GM18502 (cell line): ENCODE measurements at regions not wholly inside any gene's neighbourhood (a gene's known extent, or its start where the extent isn't known, plus 50 kb on each side); places are given as distances from the start of the nearest gene placed in this dataset.
"Not testable (repeated sequence)": the region's sequence is repeated elsewhere in the genome, so short reads cannot be mapped to it uniquely, and the experiment has no call there.

ENCODE experiments used
- ATAC-seq: cut with Tn5 transposase; IDR thresholded peaks from one replicate; pipeline ENCODE4 v1.9.1; 2021; ENCODE audit warnings: mild to moderate bottlenecking; ENCODE audit not compliant: unreplicated experiment, poor library complexity

GRCh38 chr1:81738875-81739274 lies 61.9 kb upstream of the ADGRL2 start:
- no peak for ATAC-seq

DNA sequence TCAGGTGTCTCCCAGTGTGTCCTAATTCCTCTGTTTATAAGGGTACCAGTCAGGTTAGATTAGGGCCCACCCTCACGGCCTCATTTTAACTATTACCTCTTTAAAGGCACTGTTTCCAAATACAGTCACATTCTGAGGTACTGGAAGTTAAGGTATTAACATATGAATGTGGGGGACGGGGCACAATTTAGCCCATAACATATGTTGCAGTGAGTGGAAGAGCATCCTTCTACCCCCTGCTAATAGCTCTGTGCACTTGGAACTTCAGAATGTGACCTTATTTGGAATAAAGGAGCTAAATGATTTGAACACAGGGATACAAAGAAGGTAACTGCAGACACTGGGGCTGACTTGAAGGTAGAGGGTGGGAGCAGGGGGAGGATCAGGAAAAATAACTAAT lies 67.3 kb upstream of the ADGRL2 start:
- no peak for ATAC-seq

GRCh38 chr1:81731989-81732388 lies 68.7 kb upstream of the ADGRL2 start:
- ATAC-seq: no peak

DNA sequence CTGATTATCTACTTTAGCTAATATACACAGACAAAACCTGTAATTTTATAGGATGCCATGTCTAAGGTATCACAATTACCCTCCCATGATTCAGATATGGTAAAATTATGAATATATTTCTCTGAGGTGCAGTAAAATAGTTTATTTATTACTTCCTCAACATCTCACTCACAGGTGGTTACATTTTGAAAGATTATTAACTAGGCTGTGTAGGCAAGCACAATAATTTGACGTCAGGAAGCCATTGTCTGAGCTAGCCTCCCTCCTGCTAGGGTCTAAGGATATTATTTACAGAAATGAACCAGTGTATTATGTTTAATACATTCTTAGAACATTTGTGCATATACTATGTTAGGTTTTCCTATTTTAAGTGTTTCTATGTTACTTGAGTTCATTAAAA lies 69.9 kb upstream of the ADGRL2 start:
- no peak for ATAC-seq

GRCh38 chr1:81730299-81730698 lies 70.4 kb upstream of the ADGRL2 start:
- not testable (repeated sequence) for ATAC-seq

DNA sequence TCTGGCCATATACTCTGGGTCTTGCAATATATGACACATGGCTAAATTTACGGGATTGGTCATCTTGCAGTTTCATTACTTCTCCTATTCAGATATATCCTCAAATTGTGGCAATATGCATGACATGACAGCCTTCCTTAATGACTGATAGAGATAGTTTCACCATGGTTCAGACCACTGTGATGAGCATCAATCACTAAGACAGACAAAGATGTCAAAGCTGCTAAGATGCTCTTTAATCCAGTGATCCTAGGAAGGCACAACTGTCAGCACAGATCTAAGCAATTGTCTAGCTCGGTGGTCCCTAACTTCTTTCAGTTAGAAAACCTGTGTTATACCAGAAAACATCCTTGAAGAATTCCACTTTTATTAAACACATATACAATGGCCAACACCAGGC lies 70.9 kb upstream of the ADGRL2 start:
- no peak for ATAC-seq

- no peak for ATAC-seq
These were observed 71.5 kb upstream of the ADGRL2 start for GRCh38 chr1:81729239-81729638.

GRCh38 chr1:81725823-81726222 lies 74.9 kb upstream of the ADGRL2 start:
- no peak for ATAC-seq

DNA sequence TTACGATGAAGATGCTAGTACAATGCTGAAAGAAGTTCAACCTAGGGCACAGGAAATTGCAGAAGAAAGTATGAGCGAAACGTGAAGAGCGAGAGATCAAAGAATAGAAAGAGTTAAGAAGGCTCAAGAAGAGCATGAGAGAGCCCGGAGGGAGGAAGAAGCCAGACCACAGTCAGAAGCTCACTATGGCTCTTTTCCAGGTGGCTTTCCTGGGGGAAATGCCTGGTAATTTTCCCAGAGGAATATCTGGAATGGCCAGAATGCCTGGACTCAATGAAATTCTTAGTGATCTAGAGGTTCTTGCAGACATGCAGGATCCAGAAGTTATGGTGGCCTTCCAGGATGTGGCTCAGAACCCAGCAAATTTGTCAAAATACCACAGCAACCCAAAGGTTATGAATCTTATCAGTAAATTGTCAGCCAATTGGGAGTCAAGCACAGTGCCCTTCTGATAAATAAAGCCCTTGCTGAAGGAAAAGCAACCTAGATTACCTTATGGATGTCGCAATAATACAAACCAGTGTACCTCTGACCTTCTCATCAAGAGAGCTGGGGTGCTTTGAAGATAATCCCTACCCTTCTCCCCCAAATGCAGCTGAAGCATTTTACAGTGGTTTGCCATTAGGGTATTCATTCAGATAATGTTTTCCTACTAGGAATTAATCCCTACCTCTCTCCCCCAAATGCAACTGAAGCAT lies 78.0 kb upstream of the ADGRL2 start:
- ATAC-seq: not testable (repeated sequence)

DNA sequence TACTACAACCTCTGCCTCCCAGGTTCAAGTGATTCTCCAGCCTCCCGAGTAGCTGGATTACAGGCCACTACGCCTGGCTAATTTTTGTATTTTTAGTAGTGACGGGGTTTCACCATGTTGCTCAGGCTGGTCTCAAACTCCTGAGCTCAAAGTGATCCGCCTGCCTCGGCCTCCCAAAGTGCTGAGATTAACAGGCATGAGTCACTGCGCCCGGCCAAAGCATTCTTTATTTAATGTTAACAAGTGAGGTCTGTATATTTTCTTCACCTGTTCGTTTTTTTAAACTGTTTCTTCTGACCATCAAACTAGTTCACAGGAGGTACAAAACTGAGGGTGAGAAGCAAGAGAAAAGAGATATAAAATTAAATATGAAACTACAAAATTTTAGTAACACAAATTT lies 80.5 kb upstream of the ADGRL2 start:
- ATAC-seq: not testable (repeated sequence)

DNA sequence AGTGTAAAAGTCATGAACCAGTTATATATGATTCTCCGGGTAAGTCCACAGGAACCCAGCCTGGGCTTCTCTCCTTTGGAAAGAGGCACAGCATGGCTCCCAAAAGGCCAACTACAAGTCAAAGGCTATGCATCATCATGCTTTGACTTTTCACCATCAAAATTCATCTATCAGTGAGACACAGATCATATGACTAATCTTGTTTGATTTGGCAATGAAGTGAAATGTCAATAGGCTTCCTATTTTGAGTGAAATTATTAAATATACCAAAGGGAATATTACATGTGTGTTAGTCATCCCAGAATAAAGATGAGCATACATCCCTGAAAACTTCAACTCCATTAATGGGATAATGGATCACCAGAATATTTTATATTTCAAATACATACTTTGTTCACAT lies 83.5 kb upstream of the ADGRL2 start:
- ATAC-seq: no peak

DNA sequence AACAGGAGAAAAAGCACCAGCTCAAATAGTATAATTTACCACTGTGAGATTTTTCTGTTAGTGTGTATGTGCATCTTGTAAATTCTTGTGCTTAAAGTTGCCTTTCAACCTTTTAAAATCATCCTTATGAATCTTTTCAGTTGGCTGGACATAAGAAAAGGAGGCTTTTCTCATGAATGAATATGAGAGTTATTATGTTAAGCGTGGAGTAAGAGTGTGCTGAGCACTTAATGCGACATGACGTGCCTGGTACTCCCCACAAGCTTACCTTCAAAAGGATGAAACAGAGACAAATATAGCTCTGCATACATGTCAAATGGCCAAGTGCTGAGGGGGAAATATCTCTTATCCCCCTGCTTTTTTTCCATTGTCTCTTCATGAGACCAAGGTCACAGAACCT lies 85.3 kb upstream of the ADGRL2 start:
- ATAC-seq: no peak

DNA sequence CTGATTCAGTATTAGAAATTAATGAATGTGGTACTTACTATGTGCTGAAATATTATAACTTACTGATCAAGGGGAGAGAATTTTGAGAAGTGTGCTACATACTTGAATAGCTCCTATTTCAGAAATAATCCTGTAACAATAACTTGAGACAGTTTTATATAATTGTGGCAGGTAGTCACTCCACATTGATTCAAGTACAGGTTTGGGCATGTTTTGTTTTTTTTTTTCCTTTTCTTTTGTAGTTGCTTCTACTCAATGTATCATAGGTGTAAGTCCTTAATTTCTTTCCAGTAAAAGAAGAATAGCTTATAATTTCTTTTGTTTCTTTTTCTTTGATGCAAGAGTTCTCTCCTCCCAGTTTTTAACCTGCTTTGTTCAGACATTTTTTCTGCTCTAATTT lies 86.1 kb upstream of the ADGRL2 start:
- ATAC-seq: no peak

DNA sequence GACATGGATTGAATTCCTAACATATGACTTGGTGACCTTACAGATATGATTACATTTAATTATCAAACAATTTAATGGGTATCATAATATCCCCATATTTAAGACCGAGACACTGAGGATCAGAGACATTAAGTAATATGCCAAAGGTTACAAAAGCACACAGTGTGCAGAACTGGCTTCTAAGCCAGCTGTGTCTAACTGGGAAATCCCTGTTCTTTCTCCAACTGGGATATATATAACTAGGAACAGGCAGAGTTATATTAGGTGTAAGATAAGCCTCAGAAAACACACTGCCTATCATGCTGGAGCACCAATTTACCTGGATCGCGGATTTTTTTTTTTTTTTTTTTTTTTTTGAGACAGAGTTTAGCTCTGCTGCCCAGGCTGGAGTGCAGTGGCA lies 88.3 kb upstream of the ADGRL2 start:
- ATAC-seq: no peak

GRCh38 chr1:81710857-81711256 lies 89.9 kb upstream of the ADGRL2 start:
- no peak for ATAC-seq

GRCh38 chr1:81708250-81708649 lies 92.5 kb upstream of the ADGRL2 start:
- ATAC-seq: no peak

DNA sequence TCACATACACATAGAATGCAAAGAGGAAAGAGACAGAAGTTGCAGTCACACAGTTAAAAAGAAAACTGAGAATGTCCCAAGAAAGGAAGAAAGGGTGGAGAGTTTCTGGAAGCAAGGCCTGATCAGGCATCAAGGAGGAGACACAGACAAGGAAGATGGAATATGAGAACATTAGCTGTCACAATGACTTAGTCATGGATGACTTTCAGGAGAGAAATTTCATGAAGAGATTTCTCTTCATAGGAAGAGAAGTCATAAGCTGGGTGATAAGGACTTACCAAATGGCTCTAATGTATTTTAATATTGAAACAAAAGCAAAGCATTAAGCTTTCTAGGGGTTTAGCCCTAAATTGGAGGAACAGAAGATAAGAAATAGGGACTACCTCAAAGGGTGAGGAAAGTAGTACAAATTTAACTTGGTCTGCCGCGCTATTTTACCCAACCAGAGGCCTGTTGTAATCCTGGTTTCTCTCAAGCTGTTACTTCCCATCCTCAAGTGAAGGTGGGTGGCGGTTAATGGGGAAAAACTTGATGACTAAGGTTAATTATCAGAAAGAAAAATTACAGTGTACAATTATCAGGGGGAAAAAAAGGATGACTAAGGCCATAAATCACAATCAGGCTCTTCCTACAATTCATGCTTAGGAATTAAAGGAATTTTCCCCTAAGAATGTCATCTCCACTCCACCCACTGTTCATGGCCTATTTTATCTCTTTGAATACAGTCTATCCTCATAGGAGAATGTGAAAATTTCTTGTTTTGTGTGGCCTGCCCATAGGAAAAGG lies 93.9 kb upstream of the ADGRL2 start:
- ATAC-seq: no peak

- no peak for ATAC-seq
These were observed 96.8 kb upstream of the ADGRL2 start for GRCh38 chr1:81703756-81704463.

- no peak for ATAC-seq
These were observed 97.4 kb upstream of the ADGRL2 start for GRCh38 chr1:81703391-81703755.

DNA sequence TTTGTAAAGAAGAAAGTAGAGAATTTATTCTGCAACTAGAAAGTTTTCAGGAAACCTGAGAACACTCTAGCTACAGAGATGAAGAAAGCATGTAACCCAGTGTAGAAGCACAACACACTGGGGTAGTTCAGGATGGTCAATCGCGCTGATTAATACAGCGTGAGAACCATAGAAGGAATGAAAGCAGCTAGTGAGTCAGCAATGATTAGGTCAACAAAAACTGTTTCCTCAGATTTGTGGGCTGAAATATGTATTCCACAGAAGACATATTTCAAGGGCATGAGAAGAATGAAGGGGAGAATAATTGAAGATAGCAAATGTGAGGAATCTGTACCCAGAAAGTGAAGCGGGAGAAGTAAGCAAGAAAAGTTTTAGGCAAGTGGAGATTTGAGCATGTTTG lies 97.8 kb upstream of the ADGRL2 start:
- no peak for ATAC-seq

- no peak for ATAC-seq
These were observed 98.5 kb upstream of the ADGRL2 start for GRCh38 chr1:81702079-81702715.
